NCI-H748 treated with DMSO at 0.1 percent for 48 hours (cell line): ENCODE measurements at regions not wholly inside any gene's neighbourhood (a gene's known extent, or its start where the extent isn't known, plus 50 kb on each side); places are given as distances from the start of the nearest gene placed in this dataset.
"Not testable (repeated sequence)": the region's sequence is repeated elsewhere in the genome, so short reads cannot be mapped to it uniquely, and the experiment has no call there.

Source experiments
- DNase-seq: peaks from one replicate; lab custom pipeline; 2025; lab: John Stamatoyannopoulos, UW

DNA sequence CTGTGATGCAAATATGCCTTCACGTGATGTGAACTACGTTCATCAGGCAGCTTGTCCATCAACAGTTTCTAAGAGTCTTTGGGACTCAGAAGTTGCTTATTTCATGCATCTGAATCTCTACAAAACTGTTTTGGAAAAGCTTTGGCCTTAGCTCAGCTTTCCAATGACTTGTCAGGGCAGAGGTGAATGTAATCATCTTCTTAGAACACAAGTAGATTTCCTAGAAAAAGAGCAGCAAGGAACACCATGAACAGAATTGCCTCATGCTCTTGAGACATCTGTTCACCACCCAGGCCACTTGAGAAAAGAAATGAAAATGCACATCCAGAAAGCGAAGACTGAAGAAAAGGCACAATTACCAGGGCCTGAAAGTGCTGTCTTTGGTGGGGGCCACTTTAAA is 105.8 kb upstream of the PDHA1 start:
- no peak for DNase-seq

DNA sequence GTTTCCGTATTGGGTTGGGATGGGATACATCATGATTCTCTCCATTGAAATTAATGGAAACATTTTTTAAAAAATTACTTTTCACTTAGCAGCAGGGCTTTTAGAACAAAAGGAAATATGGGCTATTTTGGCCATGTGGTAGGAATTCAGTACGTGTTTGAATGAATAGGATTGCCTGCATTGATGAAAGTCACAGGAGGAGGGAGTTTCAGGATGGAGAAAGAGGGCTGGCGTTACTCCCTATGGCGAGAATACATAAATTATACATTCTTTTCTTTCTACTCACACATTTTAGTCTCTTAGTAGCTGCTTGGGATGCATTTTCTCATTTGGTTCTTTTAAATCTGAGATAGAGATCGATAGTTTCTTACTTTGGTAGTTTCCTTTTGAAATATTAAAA is 100.3 kb upstream of the PDHA1 start:
- no peak for DNase-seq

DNA sequence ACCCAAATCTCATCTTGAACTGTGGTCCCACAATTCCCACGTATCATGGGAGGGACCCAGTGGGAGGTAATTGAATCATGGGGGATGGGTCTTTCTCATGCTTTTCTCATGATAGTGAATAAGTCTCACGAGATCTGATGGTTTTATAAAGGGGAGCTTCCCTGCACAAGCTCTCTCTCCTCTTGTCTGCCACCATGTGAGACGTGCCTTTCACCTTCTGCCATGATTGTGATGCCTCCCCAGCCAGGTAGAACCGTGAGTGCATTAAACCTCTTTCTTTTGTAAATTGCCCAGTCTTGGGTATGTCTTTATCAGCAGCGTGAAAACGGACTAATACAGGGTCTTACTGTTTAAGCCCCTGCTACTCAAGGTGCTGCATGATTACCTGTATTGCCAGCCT is 98.8 kb upstream of the PDHA1 start:
- DNase-seq = not testable (repeated sequence)

DNA sequence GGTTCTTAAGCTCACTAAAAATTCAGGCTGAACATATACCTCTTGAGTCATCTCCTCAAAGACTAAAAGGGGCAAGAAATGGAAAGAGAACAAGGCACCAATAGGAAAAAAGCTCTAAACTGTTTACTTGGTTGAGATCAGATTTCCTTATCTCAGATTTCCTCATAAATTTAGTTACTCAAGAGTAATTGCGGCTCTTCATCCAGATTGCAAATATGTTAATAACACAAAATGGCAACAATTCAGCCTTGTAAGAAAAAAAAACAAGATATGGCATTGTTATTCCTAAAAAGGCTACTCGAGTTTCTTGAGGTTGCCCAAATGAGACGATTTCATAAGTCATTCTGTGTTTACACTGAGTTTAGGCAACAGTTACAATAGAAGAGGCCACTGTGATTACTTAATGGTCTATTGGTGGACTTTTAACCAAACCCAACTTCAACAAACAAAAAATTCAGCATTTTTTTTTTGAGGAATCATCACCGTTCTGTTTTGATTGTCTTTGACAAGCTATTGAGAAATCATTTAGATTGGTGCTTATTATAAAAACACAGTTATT is 97.9 kb upstream of the PDHA1 start:
- no peak for DNase-seq

DNA sequence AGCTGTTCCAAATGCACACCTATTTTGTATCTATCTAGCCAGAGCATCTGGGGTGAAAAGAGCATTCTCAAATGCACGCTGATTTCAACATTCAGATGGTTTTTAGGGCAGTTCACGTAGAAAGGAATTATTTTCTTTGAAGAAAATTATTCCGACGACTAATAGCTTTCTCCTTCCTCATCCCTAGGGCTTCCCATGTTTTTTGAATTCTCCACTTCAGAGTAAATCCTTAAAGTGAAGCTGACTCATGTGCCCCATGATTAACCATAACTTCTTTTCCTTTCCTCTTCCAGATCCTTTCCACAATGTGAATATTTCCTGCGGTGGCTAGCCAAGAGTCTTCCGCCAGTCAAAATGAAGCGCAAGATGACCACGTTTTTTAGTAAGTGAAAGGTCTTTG is 86.7 kb upstream of the PDHA1 start:
- DNase-seq = no peak

DNA sequence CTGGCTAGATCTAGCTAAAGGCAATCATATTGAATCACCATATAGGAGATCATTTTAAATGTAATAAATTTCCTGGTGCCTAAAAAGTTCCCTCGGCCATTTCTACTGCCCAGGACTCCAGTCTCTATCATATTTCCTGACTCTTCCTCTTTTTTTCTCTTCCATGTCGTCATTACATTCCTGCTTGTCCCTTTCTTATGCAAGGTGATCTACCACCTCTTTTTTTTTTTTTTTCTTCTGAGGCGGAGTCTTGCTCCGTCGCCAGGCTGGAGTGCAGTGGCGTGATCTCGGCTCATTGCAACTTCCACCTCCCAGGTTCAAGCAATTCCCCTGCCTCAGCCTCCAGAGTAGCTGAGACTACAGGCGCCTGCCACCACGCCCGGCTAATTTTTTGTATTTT is 82.7 kb upstream of the PDHA1 start:
- not testable (repeated sequence) for DNase-seq

DNA sequence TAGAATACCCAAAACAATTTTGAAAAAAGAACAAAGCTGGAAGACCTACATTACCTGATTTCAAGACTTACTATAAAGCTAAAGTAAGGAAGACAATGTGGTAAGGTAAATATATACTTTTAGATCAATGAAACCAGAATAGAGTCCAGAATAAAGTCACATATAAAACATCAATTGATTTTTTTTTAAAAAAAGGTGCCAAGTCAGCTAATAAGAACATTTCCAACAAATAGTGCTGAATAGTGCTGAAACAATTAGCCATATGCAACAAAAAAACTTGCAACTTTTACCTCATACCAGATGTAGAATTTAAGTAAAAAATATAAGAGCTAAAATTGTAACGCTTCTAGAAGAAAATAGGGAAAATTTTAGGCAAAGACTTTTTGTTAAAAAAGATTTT is 73.0 kb upstream of the PDHA1 start:
- DNase-seq = no peak

DNA sequence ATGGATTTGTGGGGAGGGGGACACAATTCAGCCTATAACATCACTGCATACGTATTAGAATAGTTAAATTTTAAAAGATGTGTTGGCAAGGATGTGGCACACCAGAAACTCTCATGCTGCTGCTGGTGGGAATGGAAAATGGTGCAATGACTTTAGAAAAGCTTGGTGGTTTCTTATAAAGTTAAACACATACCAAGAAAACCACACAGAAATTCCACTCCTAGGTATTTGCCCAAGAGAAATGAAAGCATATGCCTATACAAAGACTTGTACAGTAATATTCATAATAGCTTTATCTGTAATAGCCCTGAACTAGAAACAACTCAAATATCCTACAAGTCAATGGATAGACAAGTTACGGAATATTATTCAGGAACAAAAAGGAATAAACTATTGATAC is 71.3 kb upstream of the PDHA1 start:
- DNase-seq = no peak

DNA sequence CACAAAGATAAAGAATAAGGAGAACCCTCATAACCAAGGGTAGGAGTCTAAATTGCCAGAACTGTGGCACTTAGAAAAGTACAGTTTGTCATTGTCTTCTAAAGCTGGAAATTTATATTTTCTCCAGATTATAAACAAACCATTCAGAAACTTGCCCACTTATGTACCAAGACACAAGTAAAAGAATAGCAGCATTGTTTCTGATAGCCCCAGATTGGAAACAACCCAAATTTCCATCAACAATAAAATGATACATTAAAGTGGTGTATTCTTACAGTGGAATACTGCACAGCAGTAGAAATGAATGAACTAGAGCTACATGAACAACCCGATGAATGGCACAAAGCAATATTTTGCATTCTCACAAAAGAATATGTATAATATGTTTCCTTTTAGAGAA is 63.1 kb upstream of the PDHA1 start:
- DNase-seq = no peak

DNA sequence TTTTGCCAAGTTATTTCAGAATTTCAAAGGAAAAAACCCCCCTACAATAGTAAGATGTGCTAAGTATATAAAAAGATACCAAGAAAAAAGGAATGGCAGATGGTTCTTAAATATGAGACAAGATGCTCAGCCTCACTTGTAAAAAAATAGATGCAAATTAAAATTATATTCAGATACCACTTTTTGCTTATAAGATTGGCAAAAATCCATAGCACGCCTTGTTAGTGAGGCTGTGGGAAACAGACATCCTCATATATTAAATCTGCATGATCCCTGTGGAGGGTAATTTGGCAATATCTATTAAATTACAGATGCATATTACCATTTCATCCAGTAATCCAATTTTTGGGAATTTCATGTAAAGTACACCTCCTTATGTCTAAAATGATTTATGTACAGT is 62.5 kb upstream of the PDHA1 start:
- DNase-seq = no peak

DNA sequence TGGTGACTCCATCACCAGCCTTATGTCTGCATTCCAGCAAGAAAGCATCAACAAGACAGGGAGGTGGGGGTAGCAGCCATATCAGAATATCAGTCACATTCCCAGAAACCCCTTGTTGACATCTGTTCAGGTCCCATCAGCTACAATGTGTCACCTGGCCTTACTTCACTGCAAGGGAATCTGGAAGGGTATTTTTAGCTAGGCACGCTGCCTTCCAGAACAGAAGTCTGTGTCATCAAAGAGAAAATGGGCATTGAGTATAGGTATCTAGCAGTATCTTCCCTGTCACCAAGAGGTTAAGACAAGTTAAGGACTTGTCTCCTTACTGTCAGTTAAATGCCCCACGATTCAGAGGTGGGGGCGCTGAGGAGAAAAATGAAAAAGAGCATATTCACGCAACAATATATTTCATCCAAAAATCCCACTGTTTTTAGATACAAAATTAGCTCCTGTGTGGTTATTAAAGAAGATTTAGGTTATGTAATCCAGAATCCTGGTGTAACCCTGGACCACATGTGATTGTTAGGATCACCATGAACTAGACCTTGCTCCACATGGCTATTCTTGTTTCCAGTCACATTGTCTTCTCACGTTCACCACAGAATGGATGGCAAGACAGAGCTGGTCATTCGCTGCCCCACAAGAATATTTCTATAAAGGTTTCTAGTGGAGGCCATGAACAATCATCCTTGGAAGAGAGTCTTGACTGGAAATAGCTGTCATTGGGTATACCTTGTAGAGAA is 60.0 kb upstream of the PDHA1 start:
- DNase-seq = no peak

DNA sequence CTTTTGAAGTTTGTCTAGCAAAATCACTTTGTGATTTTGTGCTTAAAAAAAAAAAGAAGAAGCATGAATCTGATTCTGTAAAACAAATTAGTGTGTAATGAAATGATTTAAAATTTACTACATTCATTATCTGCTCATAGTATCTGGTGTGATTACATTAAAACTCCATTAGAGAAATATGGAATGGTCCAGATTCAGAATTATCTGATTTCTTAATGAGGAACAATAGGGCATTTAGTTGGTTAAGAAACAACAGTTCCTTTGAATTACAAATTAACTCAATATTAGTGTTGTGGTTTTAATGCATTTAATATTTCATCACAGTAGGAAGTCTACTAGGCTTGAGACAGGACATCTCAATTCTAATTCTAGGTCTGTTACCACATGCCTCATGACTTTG is 57.9 kb upstream of the PDHA1 start:
- DNase-seq = no peak

DNA sequence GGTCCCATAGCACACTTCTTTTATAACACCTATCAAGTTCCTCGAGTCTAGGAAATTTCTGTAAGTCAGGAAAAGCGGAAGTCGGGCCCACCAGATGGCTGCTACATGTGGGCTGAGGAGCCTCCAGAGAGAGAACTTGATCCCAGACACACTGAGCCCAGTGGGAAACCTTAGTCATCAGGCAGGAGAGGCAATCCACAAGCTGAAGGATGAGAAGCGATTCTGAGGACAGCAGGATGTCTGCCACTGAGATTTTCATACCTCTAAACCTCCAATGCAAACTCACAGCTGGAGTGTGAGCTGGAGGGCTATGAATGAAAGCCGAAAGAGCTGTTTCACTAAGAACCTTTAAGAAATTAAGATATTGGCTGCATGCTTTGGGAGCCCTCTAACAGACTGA is 52.6 kb upstream of the PDHA1 start:
- no peak for DNase-seq

DNA sequence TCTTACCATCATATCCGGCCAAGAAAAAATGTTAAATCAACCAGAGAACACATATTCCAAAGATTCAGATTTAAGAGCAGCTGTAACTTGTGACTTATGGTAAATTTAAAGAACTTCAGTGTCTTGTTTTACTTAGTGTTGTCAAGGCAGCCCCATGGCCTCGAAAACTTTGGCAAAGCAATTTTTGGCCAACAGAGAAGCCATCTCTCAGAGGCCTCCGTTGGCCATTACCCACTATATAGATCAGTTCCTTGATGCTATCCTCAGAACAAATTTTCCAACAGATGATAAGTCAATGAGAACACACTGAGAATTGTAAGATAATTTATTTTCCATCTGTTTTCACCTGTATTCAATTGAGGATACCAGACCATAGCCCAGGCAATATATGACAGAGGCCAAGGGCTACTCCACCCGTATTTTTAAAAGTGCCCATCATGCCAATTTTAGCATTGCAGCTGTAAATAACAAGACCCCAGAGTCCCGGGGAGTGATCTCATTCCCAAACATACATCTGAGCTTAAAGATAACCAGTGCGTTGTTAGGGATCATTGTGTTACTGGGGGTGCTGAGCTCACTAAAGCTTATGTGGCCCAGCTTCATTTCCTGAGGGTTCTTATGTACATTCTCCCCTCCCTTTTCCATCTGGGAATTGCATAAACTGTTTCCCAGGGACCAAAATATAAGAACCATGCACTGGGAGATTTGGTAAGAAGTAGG is 50.0 kb upstream of the PDHA1 start:
- DNase-seq = no peak
